Mesothelial cell of epicardium (in vitro differentiated cells): ENCODE measurements at regions not wholly inside any gene's neighbourhood (a gene's known extent, or its start where the extent isn't known, plus 50 kb on each side); places are given as distances from the start of the nearest gene placed in this dataset.

Experiments used
- DNase-seq, 2 experiments: peaks; one replicate each; pipeline ENCODE4 v3.0.0; 2021; ENCODE audit warnings: low spot score in 2 of 2; ENCODE audit not compliant: unreplicated experiment in 2 of 2
- H3K27ac Mint-ChIP-seq: 2 replicates; pipeline ENCODE4 v1.8.0; 2021; ENCODE audit warnings: mixed read lengths
- H3K27me3 Mint-ChIP-seq: 2 replicates; pipeline ENCODE4 v1.8.0; 2021; ENCODE audit warnings: low read depth, mixed read lengths
- H3K36me3 Mint-ChIP-seq: 2 replicates; pipeline ENCODE4 v1.8.0; 2021; ENCODE audit warnings: mixed read lengths
- H3K4me1 Mint-ChIP-seq: 2 replicates; pipeline ENCODE4 v1.8.0; 2021; ENCODE audit warnings: mixed read lengths
- H3K4me3 Mint-ChIP-seq: 2 replicates; pipeline ENCODE4 v1.8.0; 2021; ENCODE audit warnings: mild to moderate bottlenecking, moderate library complexity, mixed read lengths
- H3K9me3 Mint-ChIP-seq: 2 replicates; pipeline ENCODE4 v1.8.0; 2021; ENCODE audit warnings: mixed read lengths
- TF ChIP-seq, protein P1 (sequence below): fragments of 200-600 bp; sonication (generic); IDR thresholded peaks from one replicate; pipeline ENCODE4 v1.5.0; 2021; ENCODE audit warnings: antibody characterized with exemption; ENCODE audit not compliant: unreplicated experiment

DNA sequence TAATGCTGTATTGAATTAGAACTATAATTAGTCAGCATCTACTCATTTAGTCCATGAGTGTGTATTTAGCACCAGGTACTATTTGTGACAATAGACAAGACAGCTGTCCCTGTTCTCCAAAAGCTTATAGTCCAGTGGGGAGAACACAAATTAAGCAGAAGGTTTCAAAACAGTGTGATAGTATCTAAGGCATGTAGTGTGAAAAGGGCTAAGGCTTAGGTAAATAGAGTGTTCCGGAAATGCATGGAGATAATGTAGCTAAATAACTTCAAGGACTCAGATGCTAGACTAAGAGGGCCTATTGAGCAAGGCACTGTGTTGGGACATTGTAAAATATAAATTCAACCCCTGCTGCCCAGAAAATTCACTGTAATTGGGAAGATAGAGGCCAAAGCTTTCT lies 144.1 kb upstream of the MIR17HG start:
- peak overlapping the region; percentile 66 for H3K27ac Mint-ChIP-seq

DNA sequence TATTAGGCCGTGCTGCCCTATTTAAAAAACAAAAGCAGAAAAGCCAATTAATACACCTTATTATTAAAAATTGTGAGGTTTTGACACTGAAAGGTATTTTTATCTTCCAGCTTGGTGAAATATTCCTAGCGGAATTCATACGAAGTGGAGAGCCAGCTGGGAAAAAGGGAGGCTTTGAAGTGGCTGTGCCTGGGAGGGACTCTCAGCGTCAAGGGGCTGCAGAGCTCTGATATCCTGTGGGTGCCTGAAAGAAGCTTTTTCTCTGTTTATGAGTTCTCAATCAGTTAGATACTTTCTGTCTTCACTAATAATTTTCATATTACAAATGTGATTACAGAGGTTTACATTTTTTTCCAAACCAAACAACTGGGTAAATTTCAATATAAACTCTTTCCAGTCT lies 140.2 kb upstream of the MIR17HG start:
- Mint-ChIP-seq H3K27me3 (no peaks in the 10 kb centered on the region), H3K27ac (no peak overlapping the region), H3K4me1 (peaks cover 30% of the 10 kb centered on the region), H3K4me3 (no peak overlapping the region), H3K36me3 (peaks cover 7% of the 10 kb centered on the region), H3K9me3 (peaks cover 10% of the 10 kb centered on the region)
- TF ChIP-seq, protein P1, sequence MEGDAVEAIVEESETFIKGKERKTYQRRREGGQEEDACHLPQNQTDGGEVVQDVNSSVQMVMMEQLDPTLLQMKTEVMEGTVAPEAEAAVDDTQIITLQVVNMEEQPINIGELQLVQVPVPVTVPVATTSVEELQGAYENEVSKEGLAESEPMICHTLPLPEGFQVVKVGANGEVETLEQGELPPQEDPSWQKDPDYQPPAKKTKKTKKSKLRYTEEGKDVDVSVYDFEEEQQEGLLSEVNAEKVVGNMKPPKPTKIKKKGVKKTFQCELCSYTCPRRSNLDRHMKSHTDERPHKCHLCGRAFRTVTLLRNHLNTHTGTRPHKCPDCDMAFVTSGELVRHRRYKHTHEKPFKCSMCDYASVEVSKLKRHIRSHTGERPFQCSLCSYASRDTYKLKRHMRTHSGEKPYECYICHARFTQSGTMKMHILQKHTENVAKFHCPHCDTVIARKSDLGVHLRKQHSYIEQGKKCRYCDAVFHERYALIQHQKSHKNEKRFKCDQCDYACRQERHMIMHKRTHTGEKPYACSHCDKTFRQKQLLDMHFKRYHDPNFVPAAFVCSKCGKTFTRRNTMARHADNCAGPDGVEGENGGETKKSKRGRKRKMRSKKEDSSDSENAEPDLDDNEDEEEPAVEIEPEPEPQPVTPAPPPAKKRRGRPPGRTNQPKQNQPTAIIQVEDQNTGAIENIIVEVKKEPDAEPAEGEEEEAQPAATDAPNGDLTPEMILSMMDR: no peak
- DNase-seq: no peak

More for the DNA sequence above, 144.1 kb upstream of the MIR17HG start:
- no peaks in the 10 kb centered on the region for H3K27me3 Mint-ChIP-seq
- no peaks in the 10 kb centered on the region for H3K9me3 Mint-ChIP-seq
- H3K36me3 Mint-ChIP-seq: no peaks in the 10 kb centered on the region
- TF ChIP-seq, protein P1: no peak
- H3K4me3 Mint-ChIP-seq: no peak overlapping the region
- no peak for DNase-seq
- H3K4me1 Mint-ChIP-seq: peaks cover 42% of the 10 kb centered on the region

DNA sequence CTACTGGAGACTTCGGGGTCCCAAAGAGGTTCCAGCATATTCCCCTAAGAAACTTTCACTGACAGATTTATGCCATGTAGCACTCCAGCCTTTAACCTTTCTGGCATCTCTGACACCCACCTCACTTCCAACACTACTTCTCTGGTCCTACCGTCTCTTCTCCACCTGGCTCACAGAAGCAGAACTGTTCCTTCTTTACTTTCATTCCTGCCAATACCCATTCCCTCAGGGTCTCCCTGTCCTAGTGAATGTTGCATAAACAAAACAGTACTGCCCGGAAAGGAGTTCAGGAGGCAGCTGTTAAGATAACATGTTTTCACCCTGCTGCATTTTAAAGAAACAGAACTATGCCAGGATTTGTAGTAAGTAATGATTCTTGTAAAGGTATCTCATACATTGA lies 136.0 kb upstream of the MIR17HG start:
- Mint-ChIP-seq H3K9me3 (peaks cover 15% of the 10 kb centered on the region), H3K4me1 (peaks cover 30% of the 10 kb centered on the region), H3K27ac (no peak overlapping the region), H3K4me3 (no peak overlapping the region), H3K36me3 (peaks cover 7% of the 10 kb centered on the region), H3K27me3 (no peaks in the 10 kb centered on the region)
- TF ChIP-seq, protein P1: no peak
- DNase-seq: no peak

DNA sequence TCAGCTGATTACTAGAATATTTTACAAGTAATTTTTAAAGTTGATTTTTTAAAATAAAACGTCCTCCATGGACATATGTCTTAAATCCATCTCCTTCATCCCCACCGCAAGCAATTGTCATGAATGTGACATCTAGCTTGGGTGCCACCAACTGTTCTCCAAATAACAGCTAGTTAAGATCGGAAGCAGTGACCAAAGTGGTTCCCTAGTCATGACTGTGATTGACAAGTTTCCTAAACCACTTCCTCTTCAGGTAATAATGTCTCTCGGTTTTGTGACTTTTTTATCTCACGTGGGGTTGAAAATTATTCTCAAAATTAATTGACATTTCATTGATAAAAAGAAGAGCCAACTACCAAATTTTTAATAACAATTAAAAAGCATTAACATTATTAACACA lies 135.3 kb upstream of the MIR17HG start:
- no peak for DNase-seq
- H3K27ac Mint-ChIP-seq: no peak overlapping the region
- TF ChIP-seq, protein P1: no peak
- peaks cover 7% of the 10 kb centered on the region for H3K36me3 Mint-ChIP-seq
- no peaks in the 10 kb centered on the region for H3K27me3 Mint-ChIP-seq
- H3K9me3 Mint-ChIP-seq: peaks cover 15% of the 10 kb centered on the region
- H3K4me1 Mint-ChIP-seq: peaks cover 35% of the 10 kb centered on the region
- H3K4me3 Mint-ChIP-seq: no peak overlapping the region

DNA sequence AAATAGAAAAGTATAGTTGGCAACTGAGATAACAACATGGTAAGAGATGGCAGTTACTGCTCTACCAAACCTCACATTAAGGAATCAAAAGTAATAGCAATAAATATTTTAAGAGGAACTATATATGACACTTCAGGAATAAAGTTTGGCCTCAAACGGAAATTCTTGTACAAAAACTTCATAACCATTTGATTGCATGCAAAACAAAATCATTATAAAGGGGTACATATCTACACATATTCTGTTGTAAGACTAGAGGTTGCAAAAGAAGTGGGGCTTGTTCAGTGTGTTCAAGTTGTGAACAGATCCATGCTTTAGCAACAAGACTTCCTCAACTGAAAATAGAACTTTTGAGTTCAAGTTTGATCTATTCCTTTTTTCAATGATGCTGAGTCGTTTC lies 133.5 kb upstream of the MIR17HG start:
- H3K9me3 Mint-ChIP-seq: peaks cover 15% of the 10 kb centered on the region
- H3K27ac Mint-ChIP-seq: no peak overlapping the region
- no peak overlapping the region for H3K4me3 Mint-ChIP-seq
- peaks cover 32% of the 10 kb centered on the region for H3K4me1 Mint-ChIP-seq
- peaks cover 7% of the 10 kb centered on the region for H3K36me3 Mint-ChIP-seq
- no peak for DNase-seq
- TF ChIP-seq, protein P1: no peak
- no peaks in the 10 kb centered on the region for H3K27me3 Mint-ChIP-seq
